ENCODE measurements at regions not wholly inside any gene's neighbourhood (a gene's known extent, or its start where the extent isn't known, plus 50 kb on each side); places are given as distances from the start of the nearest gene placed in this dataset.

DNA sequence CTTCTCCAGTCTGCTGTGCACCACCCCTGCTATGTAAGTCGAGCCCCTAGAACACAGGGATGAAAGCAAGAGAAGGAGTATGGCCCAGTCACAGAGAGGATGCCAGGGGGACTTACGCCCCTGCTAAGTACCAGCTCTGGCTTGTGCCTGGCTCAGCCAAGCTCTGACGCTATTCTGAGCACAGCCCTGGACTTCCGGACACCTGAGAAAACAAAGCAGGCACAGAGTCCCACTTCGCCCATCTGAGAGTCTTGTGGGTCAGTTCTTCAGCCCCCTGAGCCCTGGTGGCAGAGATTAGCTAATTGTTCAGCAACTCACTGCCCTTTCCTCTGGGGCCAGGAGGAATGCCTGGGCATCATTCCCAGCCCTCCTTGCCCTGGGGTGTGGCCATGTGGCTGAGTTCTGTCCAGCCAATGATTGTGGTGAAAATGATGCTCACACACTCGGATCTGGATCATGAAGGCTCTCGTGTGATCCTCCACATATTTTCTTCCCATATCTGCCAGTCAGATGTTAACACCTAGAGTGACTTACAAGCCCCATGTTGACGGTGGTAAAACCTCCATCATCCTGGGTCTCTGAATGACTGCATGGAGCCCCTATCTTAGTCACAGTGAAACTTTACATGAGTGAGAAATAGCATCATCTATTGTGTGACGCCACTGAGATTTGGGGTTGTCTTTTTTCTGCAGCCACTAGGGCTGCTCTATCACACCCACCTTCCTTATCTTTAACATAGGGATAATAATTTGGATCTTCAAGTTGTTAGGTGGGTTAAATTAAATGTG lies 105.7 kb downstream of the TPRA1 start:
- H3K27me3 ChIP-seq = peaks cover 0 to 25% (median 0%) of the 10 kb centered on the region in 4 donors
- intact Hi-C loops (cut with DNase I) = no loop called here
- H3K27ac ChIP-seq = no peak overlapping the region
- WGBS, 2 donors = 57 to 58% methylated on average over 6 to 8 of the region's 9 CpGs
- H3K9me3 ChIP-seq = no peaks in the 10 kb centered on the region
- no peak for TF ChIP-seq POLR2A (IDR thresholded peaks at IDR 0.05)
- TF ChIP-seq, protein P1, sequence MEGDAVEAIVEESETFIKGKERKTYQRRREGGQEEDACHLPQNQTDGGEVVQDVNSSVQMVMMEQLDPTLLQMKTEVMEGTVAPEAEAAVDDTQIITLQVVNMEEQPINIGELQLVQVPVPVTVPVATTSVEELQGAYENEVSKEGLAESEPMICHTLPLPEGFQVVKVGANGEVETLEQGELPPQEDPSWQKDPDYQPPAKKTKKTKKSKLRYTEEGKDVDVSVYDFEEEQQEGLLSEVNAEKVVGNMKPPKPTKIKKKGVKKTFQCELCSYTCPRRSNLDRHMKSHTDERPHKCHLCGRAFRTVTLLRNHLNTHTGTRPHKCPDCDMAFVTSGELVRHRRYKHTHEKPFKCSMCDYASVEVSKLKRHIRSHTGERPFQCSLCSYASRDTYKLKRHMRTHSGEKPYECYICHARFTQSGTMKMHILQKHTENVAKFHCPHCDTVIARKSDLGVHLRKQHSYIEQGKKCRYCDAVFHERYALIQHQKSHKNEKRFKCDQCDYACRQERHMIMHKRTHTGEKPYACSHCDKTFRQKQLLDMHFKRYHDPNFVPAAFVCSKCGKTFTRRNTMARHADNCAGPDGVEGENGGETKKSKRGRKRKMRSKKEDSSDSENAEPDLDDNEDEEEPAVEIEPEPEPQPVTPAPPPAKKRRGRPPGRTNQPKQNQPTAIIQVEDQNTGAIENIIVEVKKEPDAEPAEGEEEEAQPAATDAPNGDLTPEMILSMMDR (IDR thresholded peaks at IDR 0.05) = no peak
- no peaks in the 10 kb centered on the region for H3K36me3 ChIP-seq
- no peak for DNase-seq
- no peak overlapping the region for H3K4me3 ChIP-seq
- H3K4me1 ChIP-seq = no peaks in the 10 kb centered on the region

DNA sequence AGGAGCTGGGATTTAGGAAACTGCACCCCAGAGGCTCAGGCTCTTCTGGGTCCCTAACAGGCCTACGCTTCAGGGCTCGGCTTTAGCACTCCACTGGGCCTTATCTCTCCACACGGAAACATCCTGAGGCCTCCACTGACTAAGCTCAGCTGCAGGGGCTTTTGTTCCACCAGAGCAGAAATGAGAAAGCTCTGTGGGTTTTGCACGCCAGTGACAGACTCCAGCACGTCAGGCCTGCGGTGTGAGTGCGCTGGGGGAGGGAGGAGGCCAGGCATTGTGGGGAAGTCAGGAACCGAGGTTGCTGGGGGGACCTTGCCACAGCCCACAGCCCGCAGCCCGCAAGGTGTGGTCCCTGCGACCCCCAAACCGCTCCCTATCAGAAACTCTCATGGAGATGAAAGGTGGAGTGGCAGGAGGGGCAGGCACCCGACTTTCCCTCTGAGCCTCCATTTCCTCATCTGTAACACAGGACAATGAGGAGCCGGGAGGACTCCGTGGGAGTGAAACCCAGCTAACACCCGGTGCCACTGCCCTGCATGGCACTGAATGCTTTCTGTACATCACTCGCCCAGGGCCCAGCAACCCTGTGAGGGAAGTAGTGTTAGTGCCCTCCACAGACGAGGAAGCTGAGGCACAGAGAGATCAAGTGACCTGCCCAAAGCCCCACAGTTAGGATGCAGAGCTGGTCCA lies 106.5 kb downstream of the TPRA1 start:
- no peaks in the 10 kb centered on the region for H3K36me3 ChIP-seq
- TF ChIP-seq, protein P1 (IDR thresholded peaks at IDR 0.05) = no peak
- no peak for TF ChIP-seq POLR2A (IDR thresholded peaks at IDR 0.05)
- no peaks in the 10 kb centered on the region for H3K4me1 ChIP-seq
- DNase-seq = no peak
- H3K9me3 ChIP-seq = no peaks in the 10 kb centered on the region
- H3K27me3 ChIP-seq = peaks cover 0 to 18% (median 0%) of the 10 kb centered on the region in 4 donors
- H3K27ac ChIP-seq = no peak overlapping the region
- no peak overlapping the region for H3K4me3 ChIP-seq
- WGBS, 2 donors = 55 to 71% methylated on average over 6 to 14 of the region's 18 CpGs
- intact Hi-C loops (cut with DNase I) = no loop called here

DNA sequence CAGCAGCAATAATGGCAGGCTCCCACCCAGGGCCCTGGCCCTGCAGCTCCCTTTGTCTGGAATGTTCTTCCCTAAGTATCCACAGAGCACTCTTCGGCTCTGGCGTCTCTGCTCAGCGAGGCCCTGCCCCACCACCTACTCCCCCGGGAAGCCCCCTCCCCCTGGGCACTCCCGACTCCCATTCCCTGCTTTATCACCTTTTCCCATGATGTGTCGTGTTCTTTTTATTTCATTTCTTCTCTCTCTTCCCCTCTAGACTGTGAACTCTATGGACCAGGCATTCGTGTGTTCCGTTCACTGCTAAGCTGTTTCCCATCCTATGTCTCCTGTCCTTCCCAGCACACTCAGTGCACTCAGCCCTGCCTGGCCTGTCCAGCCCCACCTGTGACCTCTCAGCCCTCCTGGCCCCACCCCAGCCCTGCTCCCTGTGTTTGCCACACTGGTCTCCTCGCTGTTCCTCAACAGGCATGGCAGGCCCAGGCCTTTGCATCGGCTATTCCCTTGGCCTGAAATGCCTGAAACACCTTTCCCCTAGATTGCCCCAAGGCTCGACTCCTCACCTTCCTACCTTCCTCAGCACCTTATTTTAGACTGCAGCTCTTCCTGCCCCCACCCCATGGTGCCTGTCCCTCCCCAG lies 107.4 kb downstream of the TPRA1 start:
- no peak for DNase-seq
- Histone ChIP-seq H3K4me3 (no peak overlapping the region), H3K27me3 (peaks cover 0 to 10% (median 0%) of the 10 kb centered on the region in 4 donors), H3K9me3 (no peaks in the 10 kb centered on the region), H3K27ac (no peak overlapping the region), H3K4me1 (no peaks in the 10 kb centered on the region), H3K36me3 (no peaks in the 10 kb centered on the region)
- intact Hi-C loops (cut with DNase I) = no loop called here
- 76 to 84% methylated on average over 11 of the region's 11 CpGs for WGBS, 2 donors
- TF ChIP-seq, protein P1 (IDR thresholded peaks at IDR 0.05) = no peak
- no peak for TF ChIP-seq POLR2A (IDR thresholded peaks at IDR 0.05)

DNA sequence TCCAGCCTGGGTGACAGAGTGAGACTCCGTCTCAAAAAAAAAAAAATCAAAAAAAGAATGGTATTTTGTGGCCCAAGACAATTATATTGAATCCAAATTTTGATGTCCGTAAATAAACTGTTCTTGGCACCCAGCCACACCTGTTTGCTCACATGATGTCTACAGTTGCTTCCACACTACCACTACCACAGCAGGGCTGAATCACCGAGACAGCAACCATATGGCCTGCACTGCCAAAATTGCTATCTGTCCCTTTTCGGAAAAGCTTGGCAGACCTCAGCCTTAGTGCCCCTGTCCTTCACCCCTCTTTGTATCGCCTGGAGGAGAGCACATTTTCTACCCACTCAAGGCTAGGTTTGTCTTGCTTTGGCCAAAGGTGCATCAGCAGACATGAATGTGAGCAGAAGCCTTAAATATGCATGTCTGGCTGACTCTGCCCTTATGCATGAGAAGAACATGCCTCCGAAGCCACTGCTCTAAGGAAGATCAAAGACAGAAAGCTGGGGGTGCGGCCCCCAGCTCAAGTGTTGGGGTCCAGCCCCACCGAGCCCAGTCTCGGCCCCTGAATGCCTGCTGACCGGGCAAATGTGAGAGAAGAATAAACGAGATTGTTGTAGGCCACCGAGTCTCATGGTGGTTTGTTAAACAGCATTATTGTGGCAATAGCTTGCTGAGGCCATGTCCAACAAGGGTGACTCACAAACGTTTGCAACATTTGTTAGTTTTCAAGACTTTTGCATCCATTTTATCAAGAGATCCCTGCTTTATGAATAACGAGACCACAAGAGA lies 108.1 kb downstream of the TPRA1 start:
- peaks cover 0 to 10% (median 0%) of the 10 kb centered on the region in 4 donors for H3K27me3 ChIP-seq
- H3K9me3 ChIP-seq = no peaks in the 10 kb centered on the region
- no peak for TF ChIP-seq POLR2A (IDR thresholded peaks at IDR 0.05)
- no peaks in the 10 kb centered on the region for H3K4me1 ChIP-seq
- no peak overlapping the region for H3K4me3 ChIP-seq
- WGBS, 2 donors = 79 to 83% methylated on average over 12 to 14 of the region's 14 CpGs
- intact Hi-C loops (cut with DNase I) = no loop called here
- H3K36me3 ChIP-seq = no peaks in the 10 kb centered on the region
- no peak overlapping the region for H3K27ac ChIP-seq
- no peak for DNase-seq

DNA sequence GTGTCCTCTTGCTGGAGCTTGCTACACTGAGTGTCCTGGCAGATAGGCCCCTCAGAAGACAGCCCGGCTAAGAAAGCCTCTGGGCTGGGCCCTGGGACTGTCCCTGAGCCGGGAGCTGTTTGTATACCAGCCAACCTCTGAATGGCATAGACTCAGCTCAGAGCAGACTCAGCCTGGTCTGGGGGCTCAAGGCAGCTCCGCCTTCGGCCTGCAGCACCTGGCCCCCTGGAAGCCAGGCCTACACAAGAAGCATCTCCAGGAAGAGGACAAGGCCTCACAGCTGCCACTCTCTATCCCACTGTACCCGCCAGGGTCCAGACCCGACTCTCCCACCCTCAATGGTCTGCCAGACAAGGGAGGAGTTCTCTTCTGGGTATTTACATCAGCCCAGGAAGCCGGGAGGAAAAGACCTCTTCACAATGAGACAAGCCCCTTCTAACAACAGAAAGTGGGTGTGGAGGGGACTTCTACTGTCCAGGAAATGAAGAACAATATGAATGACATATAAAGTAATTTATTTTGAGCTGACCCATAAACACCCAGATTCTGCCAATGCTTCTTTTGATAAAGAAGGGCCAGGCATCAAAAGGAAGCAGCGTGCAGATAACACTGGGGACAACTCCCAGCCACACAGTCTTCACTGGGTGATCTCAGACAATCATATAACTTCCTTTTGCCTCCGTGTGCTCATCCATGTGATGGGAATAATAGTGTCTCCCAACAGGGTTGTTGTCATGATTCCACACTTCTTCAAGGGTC lies 110.2 kb downstream of the TPRA1 start:
- 80 to 87% methylated on average over 2 to 5 of the region's 9 CpGs for WGBS, 2 donors
- peaks cover 0 to 14% (median 0%) of the 10 kb centered on the region in 4 donors for H3K27me3 ChIP-seq
- TF ChIP-seq, protein P1 (IDR thresholded peaks at IDR 0.05) = no peak
- TF ChIP-seq POLR2A (IDR thresholded peaks at IDR 0.05) = no peak
- H3K4me1 ChIP-seq = no peaks in the 10 kb centered on the region
- H3K9me3 ChIP-seq = no peaks in the 10 kb centered on the region
- no peak overlapping the region for H3K27ac ChIP-seq
- DNase-seq = no peak
- intact Hi-C loops (cut with DNase I) = no loop called here
- H3K4me3 ChIP-seq = no peak overlapping the region
- H3K36me3 ChIP-seq = no peaks in the 10 kb centered on the region

All from esophagus squamous epithelium (tissue), 5 donors.